ENCODE measurements at regions not wholly inside any gene's neighbourhood (a gene's known extent, or its start where the extent isn't known, plus 50 kb on each side); places are given as distances from the start of the nearest gene placed in this dataset.
"Not testable (repeated sequence)": the region's sequence is repeated elsewhere in the genome, so short reads cannot be mapped to it uniquely, and the experiment has no call there.

DNA sequence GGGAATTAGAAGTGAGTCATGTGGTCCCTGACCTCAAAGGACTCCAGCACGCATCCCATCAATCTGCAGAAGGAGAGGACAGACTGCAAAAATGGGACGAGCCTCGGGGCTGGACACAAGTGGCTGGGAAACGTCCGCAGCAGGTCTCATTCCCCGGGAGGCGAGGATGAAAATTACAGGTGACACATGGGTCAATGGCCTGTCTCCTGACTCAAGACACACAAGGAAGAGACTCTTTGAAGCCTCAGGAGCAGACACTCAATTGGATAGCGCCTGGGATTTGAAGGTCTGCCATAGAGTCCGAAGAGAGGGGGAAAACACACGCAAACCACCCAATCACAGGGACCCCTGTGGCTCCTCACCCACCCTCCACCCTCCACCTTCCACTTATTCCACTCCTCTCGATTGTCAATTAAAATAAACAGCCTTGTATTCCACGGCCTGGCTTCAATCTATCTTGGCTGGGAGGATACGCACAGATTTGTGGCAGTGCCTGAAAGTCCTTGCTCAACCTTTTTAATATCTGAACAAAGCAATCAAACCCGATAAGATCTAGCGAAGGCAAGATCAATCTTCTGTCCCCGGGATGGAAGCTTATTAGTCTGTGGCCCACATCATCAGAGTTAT lies 101.8 kb upstream of the CADM1 start:
- H3K4me3 Mint-ChIP-seq: no peak overlapping the region
- Histone ChIP-seq H3K4me1 (ENCODE audit: control insufficient read depth, insufficient read depth, low read length) (no peaks in the 10 kb centered on the region), H3K4me3 (ENCODE audit: low read length) (no peak overlapping the region), H3K27me3 (ENCODE audit: control insufficient read depth, insufficient read depth, low read length) (no peaks in the 10 kb centered on the region), H3K9me3 (ENCODE audit: control insufficient read depth, insufficient read depth, low read length) (no peaks in the 10 kb centered on the region), H3K27ac (ENCODE audit: low read length) (no peak overlapping the region), H3K36me3 (ENCODE audit: control insufficient read depth, insufficient read depth, low read length) (no peaks in the 10 kb centered on the region)
- DNase-seq (no peak), ATAC-seq (no peak)
- no peak for TF ChIP-seq CTCF (IDR thresholded peaks at IDR 0.05)
- no peaks in the 10 kb centered on the region for H3K9me3 Mint-ChIP-seq
- no peaks in the 10 kb centered on the region for H3K36me3 Mint-ChIP-seq
- WGBS (ENCODE audit: insufficient coverage): 79% methylated on average over 15 of the region's 16 CpGs
- peaks cover 4 to 12% of the 10 kb centered on the region in 2 donors for H3K27me3 Mint-ChIP-seq (ENCODE audit: low read depth in 2 of 2)
- intact Hi-C loops (cut with micrococcal nuclease): no loop called here
- H3K4me1 Mint-ChIP-seq: no peaks in the 10 kb centered on the region
- no peak overlapping the region for H3K27ac Mint-ChIP-seq

GRCh38 chr11:115605397-115605796 lies 101.2 kb upstream of the CADM1 start:
- H3K9me3 Mint-ChIP-seq; H3K36me3 ChIP-seq (ENCODE audit: control insufficient read depth, insufficient read depth, low read length); H3K27ac ChIP-seq (ENCODE audit: low read length); H3K4me1 Mint-ChIP-seq; H3K4me3 ChIP-seq (ENCODE audit: low read length); H3K27ac Mint-ChIP-seq; H3K4me1 ChIP-seq (ENCODE audit: control insufficient read depth, insufficient read depth, low read length); H3K27me3 ChIP-seq (ENCODE audit: control insufficient read depth, insufficient read depth, low read length); H3K9me3 ChIP-seq (ENCODE audit: control insufficient read depth, insufficient read depth, low read length); H3K4me3 Mint-ChIP-seq; intact Hi-C loops (cut with micrococcal nuclease); H3K36me3 Mint-ChIP-seq; ATAC-seq; DNase-seq: not testable (repeated sequence)
- H3K27me3 Mint-ChIP-seq (ENCODE audit: low read depth in 2 of 2): peaks cover 2 to 12% of the 10 kb centered on the region in 2 donors
- 87% methylated on average over 3 of the region's 5 CpGs for WGBS (ENCODE audit: insufficient coverage)

GRCh38 chr11:115599125-115599524 lies 94.9 kb upstream of the CADM1 start:
- peaks cover 4 to 7% of the 10 kb centered on the region in 2 donors for H3K9me3 Mint-ChIP-seq
- no peak overlapping the region for H3K27ac Mint-ChIP-seq
- Histone ChIP-seq H3K36me3 (ENCODE audit: control insufficient read depth, insufficient read depth, low read length) (no peaks in the 10 kb centered on the region), H3K4me3 (ENCODE audit: low read length) (no peak overlapping the region), H3K27me3 (ENCODE audit: control insufficient read depth, insufficient read depth, low read length) (no peaks in the 10 kb centered on the region), H3K4me1 (ENCODE audit: control insufficient read depth, insufficient read depth, low read length) (no peaks in the 10 kb centered on the region), H3K9me3 (ENCODE audit: control insufficient read depth, insufficient read depth, low read length) (no peaks in the 10 kb centered on the region), H3K27ac (ENCODE audit: low read length) (no peak overlapping the region)
- DNase-seq (no peak), ATAC-seq (no peak)
- H3K4me1 Mint-ChIP-seq: no peaks in the 10 kb centered on the region
- intact Hi-C loops (cut with micrococcal nuclease): no loop called here
- H3K36me3 Mint-ChIP-seq: no peaks in the 10 kb centered on the region
- no CpG with 5 or more reads among the region's 1 CpG for WGBS (ENCODE audit: insufficient coverage)
- no peaks in the 10 kb centered on the region for H3K27me3 Mint-ChIP-seq (ENCODE audit: low read depth in 2 of 2)
- H3K4me3 Mint-ChIP-seq: no peak overlapping the region
- TF ChIP-seq CTCF (IDR thresholded peaks at IDR 0.05): no peak

GRCh38 chr11:115598257-115598901 lies 94.2 kb upstream of the CADM1 start:
- no peaks in the 10 kb centered on the region for H3K4me1 Mint-ChIP-seq
- no peak overlapping the region for H3K4me3 Mint-ChIP-seq
- 70% methylated on average over 1 of the region's 3 CpGs for WGBS (ENCODE audit: insufficient coverage)
- H3K9me3 Mint-ChIP-seq: peaks cover 4 to 7% of the 10 kb centered on the region in 2 donors
- no peak for TF ChIP-seq CTCF (IDR thresholded peaks at IDR 0.05)
- Histone ChIP-seq H3K4me1 (ENCODE audit: control insufficient read depth, insufficient read depth, low read length) (no peaks in the 10 kb centered on the region), H3K27ac (ENCODE audit: low read length) (no peak overlapping the region), H3K4me3 (ENCODE audit: low read length) (no peak overlapping the region), H3K36me3 (ENCODE audit: control insufficient read depth, insufficient read depth, low read length) (no peaks in the 10 kb centered on the region), H3K27me3 (ENCODE audit: control insufficient read depth, insufficient read depth, low read length) (no peaks in the 10 kb centered on the region), H3K9me3 (ENCODE audit: control insufficient read depth, insufficient read depth, low read length) (no peaks in the 10 kb centered on the region)
- DNase-seq (no peak), ATAC-seq (no peak)
- no peaks in the 10 kb centered on the region for H3K36me3 Mint-ChIP-seq
- no peaks in the 10 kb centered on the region for H3K27me3 Mint-ChIP-seq (ENCODE audit: low read depth in 2 of 2)
- intact Hi-C loops (cut with micrococcal nuclease): no loop called here
- H3K27ac Mint-ChIP-seq: no peak overlapping the region
